ENCODE measurements at regions not wholly inside any gene's neighbourhood (a gene's known extent, or its start where the extent isn't known, plus 50 kb on each side); places are given as distances from the start of the nearest gene placed in this dataset.

GRCh38 chr1:115413621-115414020 is 75.6 kb upstream of the NGF start:
- no peak for TF ChIP-seq CREB1 (IDR thresholded peaks at IDR 0.05; ENCODE audit: low read depth)
- no peak for TF ChIP-seq ZBTB7A (IDR thresholded peaks at IDR 0.05; ENCODE audit: low read depth)
- TF ChIP-seq TAF1 (IDR thresholded peaks at IDR 0.05; ENCODE audit: low read depth): no peak
- TF ChIP-seq EGR1 (IDR thresholded peaks at IDR 0.05): no peak
- no peak for TF ChIP-seq NFIC (IDR thresholded peaks at IDR 0.05)
- TF ChIP-seq YY1 (IDR thresholded peaks at IDR 0.05; ENCODE audit: low read depth): no peak
- no peak for TF ChIP-seq RAD21 (IDR thresholded peaks at IDR 0.05; ENCODE audit: low read depth)
- no peak for TF ChIP-seq MAX (IDR thresholded peaks at IDR 0.05)

DNA sequence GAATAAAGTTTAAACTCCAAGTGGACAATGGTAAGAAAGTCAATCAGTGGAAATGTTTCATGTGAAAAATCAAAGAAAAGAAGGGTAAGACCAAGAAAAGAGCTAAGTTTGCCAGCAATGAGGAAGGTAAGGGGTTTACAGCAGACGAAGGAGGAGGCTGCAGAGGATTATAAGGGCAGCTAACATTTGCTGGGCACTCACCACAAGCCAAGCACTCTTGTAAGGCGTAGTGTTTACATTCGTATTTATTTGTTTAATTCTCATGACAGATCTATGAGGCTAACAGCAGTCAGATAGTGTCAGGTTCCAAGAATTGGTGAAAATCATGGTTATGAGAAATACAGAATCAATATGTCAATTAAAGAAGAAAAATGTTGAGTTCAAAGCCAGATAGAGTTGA is 75.2 kb upstream of the NGF start:
- no peak for TF ChIP-seq TCF12 (IDR thresholded peaks at IDR 0.05; ENCODE audit: low read depth)
- TF ChIP-seq EP300 (IDR thresholded peaks at IDR 0.05; ENCODE audit: borderline replicate concordance): no peak
- no peak for TF ChIP-seq CREB1 (IDR thresholded peaks at IDR 0.05; ENCODE audit: low read depth)
- TF ChIP-seq FOXM1 (IDR thresholded peaks at IDR 0.05; ENCODE audit: borderline replicate concordance, low read depth): no peak
- TF ChIP-seq REST (IDR thresholded peaks at IDR 0.05; ENCODE audit: low read depth): no peak
- no peak for TF ChIP-seq YY1 (IDR thresholded peaks at IDR 0.05; ENCODE audit: low read depth)
- no peak for TF ChIP-seq ZBTB7A (IDR thresholded peaks at IDR 0.05; ENCODE audit: low read depth)
- no peak for TF ChIP-seq USF1 (IDR thresholded peaks at IDR 0.05)

- TF ChIP-seq EGR1 (IDR thresholded peaks at IDR 0.05): no peak
- no peak for TF ChIP-seq REST (IDR thresholded peaks at IDR 0.05; ENCODE audit: low read depth)
- no peak for TF ChIP-seq TAF1 (IDR thresholded peaks at IDR 0.05; ENCODE audit: low read depth)
- no peak for TF ChIP-seq YY1 (IDR thresholded peaks at IDR 0.05; ENCODE audit: low read depth)
- no peak for TF ChIP-seq NFIC (IDR thresholded peaks at IDR 0.05)
- no peak for TF ChIP-seq FOXM1 (IDR thresholded peaks at IDR 0.05; ENCODE audit: borderline replicate concordance, low read depth)
- TF ChIP-seq CEBPB (IDR thresholded peaks at IDR 0.05): no peak
- no peak for TF ChIP-seq CREB1 (IDR thresholded peaks at IDR 0.05; ENCODE audit: low read depth)
- TF ChIP-seq EP300 (IDR thresholded peaks at IDR 0.05; ENCODE audit: borderline replicate concordance): no peak
- TF ChIP-seq MAX (IDR thresholded peaks at IDR 0.05): no peak
- TF ChIP-seq USF1 (IDR thresholded peaks at IDR 0.05): no peak
- no peak for TF ChIP-seq TEAD4 (IDR thresholded peaks at IDR 0.05)
- TF ChIP-seq TCF12 (IDR thresholded peaks at IDR 0.05; ENCODE audit: low read depth): no peak
- no peak for TF ChIP-seq ZBTB7A (IDR thresholded peaks at IDR 0.05; ENCODE audit: low read depth)
- TF ChIP-seq RAD21 (IDR thresholded peaks at IDR 0.05; ENCODE audit: low read depth): no peak
Observed at GRCh38 chr1:115412733-115413132, 74.7 kb upstream of the NGF start.

DNA sequence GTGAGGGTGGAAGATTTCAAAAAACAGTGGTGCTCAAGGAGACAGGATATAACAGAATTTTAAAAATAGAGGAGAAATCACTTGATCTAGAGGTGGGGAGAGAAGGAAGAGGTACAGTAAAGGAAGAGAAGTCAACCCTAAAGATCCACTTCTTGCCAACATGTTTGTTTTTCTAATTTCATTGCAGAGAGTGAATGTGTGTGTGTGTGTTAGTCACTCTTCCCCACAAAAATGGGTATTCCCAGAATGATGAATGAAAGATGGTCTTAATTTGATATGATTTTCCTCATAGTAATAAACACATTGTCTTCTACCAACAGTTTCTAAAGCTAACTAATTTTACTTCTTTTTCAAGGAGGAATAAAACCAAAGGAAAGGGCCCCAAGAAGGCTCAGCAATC is 74.2 kb upstream of the NGF start:
- TF ChIP-seq EGR1 (IDR thresholded peaks at IDR 0.05) (no peak), REST (IDR thresholded peaks at IDR 0.05; ENCODE audit: low read depth) (no peak), TEAD4 (IDR thresholded peaks at IDR 0.05) (no peak), RAD21 (IDR thresholded peaks at IDR 0.05; ENCODE audit: low read depth) (no peak), TAF1 (IDR thresholded peaks at IDR 0.05; ENCODE audit: low read depth) (no peak), NFIC (IDR thresholded peaks at IDR 0.05) (no peak), MAX (IDR thresholded peaks at IDR 0.05) (no peak), CREB1 (IDR thresholded peaks at IDR 0.05; ENCODE audit: low read depth) (no peak), ZBTB7A (IDR thresholded peaks at IDR 0.05; ENCODE audit: low read depth) (no peak)
